ENCODE measurements at regions not wholly inside any gene's neighbourhood (a gene's known extent, or its start where the extent isn't known, plus 50 kb on each side); places are given as distances from the start of the nearest gene placed in this dataset.

- Histone ChIP-seq H3K27me3 (ENCODE audit: control insufficient read depth, insufficient read depth, low read length) (peaks cover 13% of the 10 kb centered on the region), H3K36me3 (ENCODE audit: control insufficient read depth, insufficient read depth, low read length) (no peaks in the 10 kb centered on the region), H3K4me3 (ENCODE audit: low read depth, low read length) (no peak overlapping the region)
- no peak for DNase-seq (ENCODE audit: low read depth)
- TF ChIP-seq CTCF (IDR thresholded peaks at IDR 0.05; ENCODE audit: insufficient read depth, low read length, poor library complexity, severe bottlenecking), result no peak
Measured at GRCh38 chr10:71069909-71070666, 142.3 kb upstream of the UNC5B start.

DNA sequence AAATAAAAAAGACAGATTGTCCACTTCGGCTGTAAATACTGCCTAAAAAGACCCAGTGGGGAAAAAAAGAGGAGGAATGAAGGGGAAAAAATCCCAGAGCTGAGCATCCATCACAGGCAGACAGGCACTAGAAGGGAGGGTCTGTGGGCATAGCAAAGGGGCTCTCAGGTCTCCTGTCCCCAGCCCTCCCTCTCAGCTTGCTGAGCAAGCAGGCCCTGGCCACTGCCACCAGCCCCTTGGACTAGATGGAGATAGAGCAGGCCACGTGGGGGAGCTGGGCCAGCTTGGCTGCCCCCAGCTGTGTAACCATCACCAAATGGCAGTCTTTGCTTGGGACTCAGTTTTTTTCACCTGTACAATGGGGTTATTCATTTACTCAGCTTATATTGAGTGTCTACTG is 141.6 kb upstream of the UNC5B start:
- H3K4me3 ChIP-seq (ENCODE audit: low read depth, low read length), result no peak overlapping the region
- no peak for DNase-seq (ENCODE audit: low read depth)
- H3K36me3 ChIP-seq (ENCODE audit: control insufficient read depth, insufficient read depth, low read length), result no peaks in the 10 kb centered on the region
- no peak for TF ChIP-seq CTCF (IDR thresholded peaks at IDR 0.05; ENCODE audit: insufficient read depth, low read length, poor library complexity, severe bottlenecking)
- peaks cover 18% of the 10 kb centered on the region for H3K27me3 ChIP-seq (ENCODE audit: control insufficient read depth, insufficient read depth, low read length)

GRCh38 chr10:71072131-71072822 is 140.1 kb upstream of the UNC5B start:
- Histone ChIP-seq H3K27me3 (ENCODE audit: control insufficient read depth, insufficient read depth, low read length) (peaks cover 26% of the 10 kb centered on the region), H3K4me3 (ENCODE audit: low read depth, low read length) (no peak overlapping the region), H3K36me3 (ENCODE audit: control insufficient read depth, insufficient read depth, low read length) (no peaks in the 10 kb centered on the region)
- DNase-seq (ENCODE audit: low read depth), result no peak
- no peak for TF ChIP-seq CTCF (IDR thresholded peaks at IDR 0.05; ENCODE audit: insufficient read depth, low read length, poor library complexity, severe bottlenecking)

DNA sequence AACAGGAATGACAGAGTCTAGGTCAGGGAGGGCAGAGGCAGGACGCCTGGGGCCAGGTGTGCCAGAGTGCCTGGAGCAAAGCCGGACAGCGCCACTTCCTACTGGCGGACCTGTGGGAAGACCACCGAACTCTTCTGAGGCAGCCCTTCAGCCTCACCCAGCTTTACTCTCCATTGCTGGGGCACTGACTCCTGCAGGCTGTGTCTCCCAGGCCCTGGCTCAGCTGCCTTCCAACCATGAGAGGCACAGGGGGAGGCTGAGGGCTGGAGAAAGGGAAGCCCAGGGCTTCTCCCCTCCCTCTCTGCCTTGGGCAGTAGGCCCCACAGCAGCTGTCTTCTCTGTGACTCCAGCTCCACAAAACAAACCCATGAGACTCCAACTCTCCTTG is 139.6 kb upstream of the UNC5B start:
- TF ChIP-seq CTCF (IDR thresholded peaks at IDR 0.05; ENCODE audit: insufficient read depth, low read length, poor library complexity, severe bottlenecking), result no peak
- no peak for DNase-seq (ENCODE audit: low read depth)
- no peak overlapping the region for H3K4me3 ChIP-seq (ENCODE audit: low read depth, low read length)
- H3K36me3 ChIP-seq (ENCODE audit: control insufficient read depth, insufficient read depth, low read length), result no peaks in the 10 kb centered on the region
- peaks cover 28% of the 10 kb centered on the region for H3K27me3 ChIP-seq (ENCODE audit: control insufficient read depth, insufficient read depth, low read length)

- TF ChIP-seq CTCF (IDR thresholded peaks at IDR 0.05; ENCODE audit: insufficient read depth, low read length, poor library complexity, severe bottlenecking), result no peak
- Histone ChIP-seq H3K27me3 (ENCODE audit: control insufficient read depth, insufficient read depth, low read length) (peaks cover 28% of the 10 kb centered on the region), H3K36me3 (ENCODE audit: control insufficient read depth, insufficient read depth, low read length) (no peaks in the 10 kb centered on the region), H3K4me3 (ENCODE audit: low read depth, low read length) (no peak overlapping the region)
- no peak for DNase-seq (ENCODE audit: low read depth)
Measured at GRCh38 chr10:71073451-71074175, 138.8 kb upstream of the UNC5B start.

All from kidney epithelial cell (primary cell).